ENCODE measurements at regions not wholly inside any gene's neighbourhood (a gene's known extent, or its start where the extent isn't known, plus 50 kb on each side); places are given as distances from the start of the nearest gene placed in this dataset.

GRCh38 chr16:26744430-26744829 is 322.3 kb upstream of the C16orf82 start:
- H3K9me3 ChIP-seq = no peaks in the 10 kb centered on the region

GRCh38 chr16:26747760-26748159 is 319.0 kb upstream of the C16orf82 start:
- H3K27me3 ChIP-seq = no peaks in the 10 kb centered on the region
- no peak for TF ChIP-seq CTCF (IDR thresholded peaks at IDR 0.05)
- no peak for TF ChIP-seq POLR2A (IDR thresholded peaks at IDR 0.05)
- H3K27ac ChIP-seq = no peak overlapping the region
- no peaks in the 10 kb centered on the region for H3K9me3 ChIP-seq
- WGBS, 2 donors = 51 to 56% methylated on average over 4 of the region's 4 CpGs
- no peaks in the 10 kb centered on the region for H3K36me3 ChIP-seq
- H3K4me3 ChIP-seq (replicated peaks in 1 of 3) = no peak overlapping the region
- intact Hi-C loops (cut with DNase I) = no loop called here
- no peak for DNase-seq
- H3K4me1 ChIP-seq = no peaks in the 10 kb centered on the region

More at GRCh38 chr16:26744430-26744829, 322.3 kb upstream of the C16orf82 start:
- no peak for TF ChIP-seq CTCF (IDR thresholded peaks at IDR 0.05)
- no peak for TF ChIP-seq POLR2A (IDR thresholded peaks at IDR 0.05)
- H3K36me3 ChIP-seq = no peaks in the 10 kb centered on the region
- H3K4me3 ChIP-seq (replicated peaks in 1 of 3) = no peak overlapping the region
- no peak for DNase-seq
- no peaks in the 10 kb centered on the region for H3K27me3 ChIP-seq
- H3K4me1 ChIP-seq = no peaks in the 10 kb centered on the region
- intact Hi-C loops (cut with DNase I) = no loop called here
- no peak overlapping the region for H3K27ac ChIP-seq
- WGBS, 2 donors = 62 to 65% methylated on average over 5 of the region's 5 CpGs

GRCh38 chr16:26749072-26749471 is 317.7 kb upstream of the C16orf82 start:
- WGBS, 2 donors = 55 to 63% methylated on average over 2 of the region's 2 CpGs
- TF ChIP-seq CTCF (IDR thresholded peaks at IDR 0.05) (no peak), POLR2A (IDR thresholded peaks at IDR 0.05) (no peak)
- no peaks in the 10 kb centered on the region for H3K36me3 ChIP-seq
- H3K27me3 ChIP-seq = no peaks in the 10 kb centered on the region
- DNase-seq = no peak
- H3K4me1 ChIP-seq = no peaks in the 10 kb centered on the region
- H3K27ac ChIP-seq = no peak overlapping the region
- no peak overlapping the region for H3K4me3 ChIP-seq (replicated peaks in 1 of 3)
- no peaks in the 10 kb centered on the region for H3K9me3 ChIP-seq
- intact Hi-C loops (cut with DNase I) = no loop called here

GRCh38 chr16:26752166-26752565 is 314.6 kb upstream of the C16orf82 start:
- H3K9me3 ChIP-seq = no peaks in the 10 kb centered on the region
- 97% methylated on average over 2 of the region's 2 CpGs for WGBS, 2 donors
- no peak overlapping the region for H3K27ac ChIP-seq
- no peak overlapping the region for H3K4me3 ChIP-seq (replicated peaks in 1 of 3)
- intact Hi-C loops (cut with DNase I) = no loop called here
- H3K36me3 ChIP-seq = no peaks in the 10 kb centered on the region
- no peaks in the 10 kb centered on the region for H3K27me3 ChIP-seq
- no peaks in the 10 kb centered on the region for H3K4me1 ChIP-seq
- TF ChIP-seq POLR2A (IDR thresholded peaks at IDR 0.05) = no peak
- TF ChIP-seq CTCF (IDR thresholded peaks at IDR 0.05) = no peak
- DNase-seq = no peak

GRCh38 chr16:26756633-26757032 is 310.1 kb upstream of the C16orf82 start:
- no peak overlapping the region for H3K4me3 ChIP-seq (replicated peaks in 1 of 3)
- no peaks in the 10 kb centered on the region for H3K4me1 ChIP-seq
- no peak for DNase-seq
- no peak for TF ChIP-seq CTCF (IDR thresholded peaks at IDR 0.05)
- TF ChIP-seq POLR2A (IDR thresholded peaks at IDR 0.05) = no peak
- H3K9me3 ChIP-seq = no peaks in the 10 kb centered on the region
- intact Hi-C loops (cut with DNase I) = no loop called here
- no peaks in the 10 kb centered on the region for H3K27me3 ChIP-seq
- WGBS, 2 donors = 0 to 39% methylated on average over 1 of the region's 1 CpG
- H3K36me3 ChIP-seq = no peaks in the 10 kb centered on the region
- no peak overlapping the region for H3K27ac ChIP-seq
